Ascending aorta (tissue), 2 donors: ENCODE measurements at regions not wholly inside any gene's neighbourhood (a gene's known extent, or its start where the extent isn't known, plus 50 kb on each side); places are given as distances from the start of the nearest gene placed in this dataset.

Experiments
- DNase-seq, 2 donors: peaks; one replicate each; pipeline ENCODE4 v3.0.0-alpha.2; 2019; ENCODE audit warnings: low spot score in 2 of 2
- H3K27ac ChIP-seq, 2 donors: fragments of 200-600 bp; sonication (generic); one replicate each; pipeline ENCODE4 v1.5.1; 2016 to 2017; ENCODE audit warnings: mild to moderate bottlenecking in 1 of 2
- H3K27me3 ChIP-seq: fragments of 200-600 bp; sonication (generic); one replicate; pipeline ENCODE4 v1.5.1; 2017
- H3K36me3 ChIP-seq, 2 donors: fragments of 200-600 bp; sonication (generic); one replicate each; pipeline ENCODE4 v1.5.1; 2016
- H3K4me1 ChIP-seq, 2 donors: fragments of 200-600 bp; sonication (generic); one replicate each; pipeline ENCODE4 v1.5.1; 2016 to 2017; ENCODE audit warnings: mild to moderate bottlenecking in 1 of 2
- H3K4me3 ChIP-seq, 2 donors: fragments of 200-600 bp; sonication (generic); one replicate each; pipeline ENCODE4 v1.5.1; 2016 to 2017; ENCODE audit warnings: mild to moderate bottlenecking in 1 of 2
- H3K9me3 ChIP-seq, 2 donors: fragments of 200-600 bp; sonication (generic); one replicate each; pipeline ENCODE4 v1.5.1; 2016
- intact Hi-C: fragments of 100-400 bp; cut with DNase I; formaldehyde crosslinking; loops from one replicate; pipeline ENCODE4 v1.15.1; 2023
- TF ChIP-seq, protein P1 (sequence below), 3 experiments: fragments of 200-600 bp in 2 of 3; fragments of 450-650 bp in 1 of 3; sonication (generic) in 2 of 3; IDR thresholded peaks; one replicate each; pipeline ENCODE4 v1.5.1; 2016 to 2019; ENCODE audit warnings: antibody characterized with exemption in 3 of 3, mild to moderate bottlenecking in 1 of 3, moderate library complexity in 1 of 3

DNA sequence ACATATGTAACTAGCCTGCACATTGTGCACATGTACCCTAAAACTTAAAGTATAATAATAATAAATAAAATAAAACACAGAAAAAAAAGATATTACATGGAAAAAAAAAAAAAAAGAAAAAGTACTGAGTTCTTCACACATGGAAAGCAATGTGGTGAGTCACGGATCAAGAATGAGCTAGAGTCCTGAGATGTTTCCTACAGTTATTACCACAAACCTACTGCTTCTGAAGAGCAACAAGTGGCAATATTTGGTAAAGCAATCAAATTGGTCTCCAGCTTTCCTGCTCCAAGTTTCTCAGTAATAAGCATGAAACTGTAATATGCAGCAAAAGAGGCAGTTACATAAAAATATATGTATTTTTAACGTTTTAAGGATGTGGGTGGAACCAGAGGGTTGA, 223.3 kb upstream of the SALL1 start:
- DNase-seq: no peak
- no peaks in the 10 kb centered on the region for H3K36me3 ChIP-seq
- intact Hi-C loops: no loop called here

DNA sequence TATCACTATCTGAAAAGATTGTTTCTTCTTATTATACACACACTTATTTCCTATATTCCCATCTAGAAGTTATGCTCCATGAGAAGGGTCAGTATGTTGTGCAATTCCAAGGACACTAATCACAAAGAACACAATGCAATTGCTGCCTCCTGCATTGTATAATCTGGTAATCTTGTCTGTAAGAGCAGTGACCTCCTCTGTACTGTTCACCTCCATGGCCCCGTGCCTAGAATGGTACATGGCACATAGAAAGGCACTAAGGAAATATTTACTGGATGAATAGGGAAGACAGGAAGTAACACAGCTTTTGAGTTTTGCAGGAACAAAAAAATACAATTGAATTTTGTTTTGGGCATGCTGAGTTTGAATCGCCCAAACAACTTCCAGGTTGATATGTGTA, 214.6 kb upstream of the SALL1 start:
- no peak for DNase-seq
- H3K4me1 ChIP-seq: no peaks in the 10 kb centered on the region
- H3K9me3 ChIP-seq: no peaks in the 10 kb centered on the region
- no peak overlapping the region for H3K27ac ChIP-seq
- intact Hi-C loops: no loop called here
- TF ChIP-seq, protein P1, sequence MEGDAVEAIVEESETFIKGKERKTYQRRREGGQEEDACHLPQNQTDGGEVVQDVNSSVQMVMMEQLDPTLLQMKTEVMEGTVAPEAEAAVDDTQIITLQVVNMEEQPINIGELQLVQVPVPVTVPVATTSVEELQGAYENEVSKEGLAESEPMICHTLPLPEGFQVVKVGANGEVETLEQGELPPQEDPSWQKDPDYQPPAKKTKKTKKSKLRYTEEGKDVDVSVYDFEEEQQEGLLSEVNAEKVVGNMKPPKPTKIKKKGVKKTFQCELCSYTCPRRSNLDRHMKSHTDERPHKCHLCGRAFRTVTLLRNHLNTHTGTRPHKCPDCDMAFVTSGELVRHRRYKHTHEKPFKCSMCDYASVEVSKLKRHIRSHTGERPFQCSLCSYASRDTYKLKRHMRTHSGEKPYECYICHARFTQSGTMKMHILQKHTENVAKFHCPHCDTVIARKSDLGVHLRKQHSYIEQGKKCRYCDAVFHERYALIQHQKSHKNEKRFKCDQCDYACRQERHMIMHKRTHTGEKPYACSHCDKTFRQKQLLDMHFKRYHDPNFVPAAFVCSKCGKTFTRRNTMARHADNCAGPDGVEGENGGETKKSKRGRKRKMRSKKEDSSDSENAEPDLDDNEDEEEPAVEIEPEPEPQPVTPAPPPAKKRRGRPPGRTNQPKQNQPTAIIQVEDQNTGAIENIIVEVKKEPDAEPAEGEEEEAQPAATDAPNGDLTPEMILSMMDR (IDR thresholded peaks at IDR 0.05): no peak
- H3K27me3 ChIP-seq: no peaks in the 10 kb centered on the region
- no peaks in the 10 kb centered on the region for H3K36me3 ChIP-seq
- H3K4me3 ChIP-seq: no peak overlapping the region

More for the DNA sequence above, 223.3 kb upstream of the SALL1 start:
- no peaks in the 10 kb centered on the region for H3K9me3 ChIP-seq
- no peak overlapping the region for H3K27ac ChIP-seq
- H3K27me3 ChIP-seq: no peaks in the 10 kb centered on the region
- H3K4me3 ChIP-seq: no peak overlapping the region
- TF ChIP-seq, protein P1 (IDR thresholded peaks at IDR 0.05): no peak
- no peaks in the 10 kb centered on the region for H3K4me1 ChIP-seq

DNA sequence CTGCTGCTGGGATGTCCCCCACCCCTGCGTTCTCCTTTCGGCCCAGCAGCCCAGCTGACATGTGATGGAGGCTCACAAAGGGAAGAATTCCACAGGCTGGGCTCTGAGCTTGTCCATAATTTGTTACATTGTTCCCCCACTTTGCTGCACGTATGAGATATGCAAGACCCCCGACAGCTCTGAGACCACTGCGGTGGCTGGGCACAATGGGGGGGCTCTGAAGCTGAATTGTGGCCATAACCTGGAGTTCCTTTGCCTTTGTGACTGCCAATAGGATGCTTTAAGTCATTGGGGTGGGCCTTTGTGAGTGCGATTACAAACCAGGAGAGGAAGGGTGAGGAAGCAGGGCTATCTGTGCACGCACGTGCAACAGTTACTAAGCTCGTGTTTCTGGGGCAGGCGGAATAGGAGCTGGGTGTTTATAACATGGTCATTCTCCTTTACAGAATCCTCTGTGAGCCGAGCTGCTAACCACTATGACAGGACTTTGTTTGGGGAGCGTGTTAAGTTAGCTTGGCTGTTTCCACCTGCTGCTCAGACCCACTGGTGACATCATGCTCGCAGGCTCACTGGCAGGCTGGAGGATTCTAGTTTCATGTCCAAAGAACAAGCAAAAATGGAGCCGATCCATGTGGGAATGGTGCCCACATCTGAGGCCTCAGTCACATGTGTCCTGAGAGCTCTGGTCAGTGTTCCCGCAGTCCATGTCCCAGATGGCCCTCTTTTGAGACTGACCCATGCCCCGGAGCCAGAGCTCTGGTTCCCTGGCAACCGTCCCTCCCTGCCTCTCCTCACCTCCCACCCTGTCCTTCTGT, 208.3 kb upstream of the SALL1 start:
- no peaks in the 10 kb centered on the region for H3K9me3 ChIP-seq
- no peak for DNase-seq
- TF ChIP-seq, protein P1 (IDR thresholded peaks at IDR 0.05): no peak
- intact Hi-C loops: no loop called here
- H3K36me3 ChIP-seq: no peaks in the 10 kb centered on the region
- no peaks in the 10 kb centered on the region for H3K27me3 ChIP-seq
- no peak overlapping the region for H3K4me3 ChIP-seq
- no peak overlapping the region for H3K27ac ChIP-seq
- H3K4me1 ChIP-seq: no peaks in the 10 kb centered on the region

DNA sequence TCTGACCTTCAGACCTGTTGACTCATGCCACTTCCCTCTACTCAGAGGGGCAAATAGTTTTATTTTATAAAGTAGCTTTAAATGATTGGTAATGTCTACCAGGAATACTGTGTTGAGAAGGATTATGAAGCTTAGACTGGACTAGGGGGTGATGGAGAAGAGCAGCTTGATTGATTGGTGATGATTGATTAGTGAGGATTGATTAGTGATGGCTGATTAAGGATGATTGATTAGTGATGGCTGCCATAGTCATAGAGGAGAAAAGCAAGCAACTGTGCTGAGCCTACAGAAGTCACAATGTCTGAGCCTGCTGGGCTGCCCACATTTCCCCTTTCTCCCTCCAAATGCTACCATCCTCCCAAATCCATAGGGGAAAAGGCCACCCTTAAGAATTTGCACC, 206.8 kb upstream of the SALL1 start:
- H3K4me3 ChIP-seq: no peak overlapping the region
- DNase-seq: no peak
- H3K27me3 ChIP-seq: no peaks in the 10 kb centered on the region
- intact Hi-C loops: no loop called here
- H3K9me3 ChIP-seq: no peaks in the 10 kb centered on the region
- H3K4me1 ChIP-seq: no peaks in the 10 kb centered on the region
- H3K36me3 ChIP-seq: no peaks in the 10 kb centered on the region
- TF ChIP-seq, protein P1 (IDR thresholded peaks at IDR 0.05): no peak
- no peak overlapping the region for H3K27ac ChIP-seq

DNA sequence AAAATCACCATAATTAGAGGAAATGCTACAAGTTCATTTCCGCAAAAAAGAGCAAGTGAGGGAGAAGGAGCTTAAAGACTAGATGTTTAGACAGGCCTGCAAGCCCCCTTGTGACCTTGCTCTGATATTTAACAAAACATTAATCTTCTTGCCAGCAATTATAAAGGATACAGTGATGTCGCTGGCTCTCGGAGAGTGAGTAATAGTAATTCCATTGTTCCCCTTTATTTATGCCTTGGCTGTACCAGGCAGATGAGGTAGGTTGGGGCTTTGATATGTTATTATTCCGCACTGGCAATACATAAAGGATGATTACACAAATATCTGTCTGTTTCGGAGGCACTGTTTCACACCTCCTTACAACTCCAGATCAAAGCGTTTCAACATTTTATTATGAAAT, 204.8 kb upstream of the SALL1 start:
- no peak overlapping the region for H3K4me3 ChIP-seq
- DNase-seq: no peak
- H3K36me3 ChIP-seq: no peaks in the 10 kb centered on the region
- no peaks in the 10 kb centered on the region for H3K4me1 ChIP-seq
- intact Hi-C loops: no loop called here
- no peaks in the 10 kb centered on the region for H3K9me3 ChIP-seq
- H3K27ac ChIP-seq: no peak overlapping the region
- H3K27me3 ChIP-seq: no peaks in the 10 kb centered on the region
- TF ChIP-seq, protein P1 (IDR thresholded peaks at IDR 0.05): no peak
